ACC112 (cell line): ENCODE measurements at regions not wholly inside any gene's neighbourhood (a gene's known extent, or its start where the extent isn't known, plus 50 kb on each side); places are given as distances from the start of the nearest gene placed in this dataset.
A peak's percentile ranks its signal among the peaks of the same experiment; 100 is the strongest.

Experiments used
- H2AFZ ChIP-seq: fragments of 200-600 bp; sonication (generic); one replicate; pipeline ENCODE4 v1.6.0; 2017; ENCODE audit warnings: antibody characterized with exemption, low read length; ENCODE audit not compliant: unreplicated experiment
- H3K27ac ChIP-seq: fragments of 200-600 bp; sonication (generic); 2 replicates; pipeline ENCODE4 v1.5.1; 2014; ENCODE audit warnings: low read depth, mild to moderate bottlenecking, antibody characterized with exemption, low read length, moderate library complexity
- H3K27me3 ChIP-seq: fragments of 200-600 bp; sonication (generic); 2 replicates; pipeline ENCODE4 v1.6.1; 2014; ENCODE audit warnings: mild to moderate bottlenecking, antibody characterized with exemption, low read length, moderate library complexity, mixed read lengths; ENCODE audit not compliant: insufficient read depth
- H3K36me3 ChIP-seq: fragments of 200-600 bp; sonication (generic); 2 replicates; pipeline ENCODE4 v1.6.1; 2016; ENCODE audit warnings: mild to moderate bottlenecking, antibody characterized with exemption, low read length, moderate library complexity, mixed read lengths; ENCODE audit not compliant: insufficient read depth
- H3K4me1 ChIP-seq: fragments of 200-600 bp; sonication (generic); one replicate; pipeline ENCODE4 v1.6.1; 2016; ENCODE audit warnings: low read length, mixed read lengths; ENCODE audit not compliant: insufficient read depth, unreplicated experiment, control insufficient read depth
- H3K4me3 ChIP-seq: fragments of 200-600 bp; sonication (generic); 2 replicates; pipeline ENCODE4 v1.5.1; 2014; ENCODE audit warnings: mild to moderate bottlenecking, low read depth, low read length
- H3K79me2 ChIP-seq: fragments of 200-600 bp; sonication (generic); one replicate; pipeline ENCODE4 v1.6.0; 2016; ENCODE audit warnings: low read length; ENCODE audit not compliant: control insufficient read depth, unreplicated experiment, insufficient read depth

- Histone ChIP-seq H3K27me3 (no peaks in the 10 kb centered on the region), H3K4me1 (no peaks in the 10 kb centered on the region), H3K4me3 (no peak overlapping the region), H3K79me2 (no peaks in the 10 kb centered on the region), H2AFZ (no peak overlapping the region), H3K27ac (no peak overlapping the region), H3K36me3 (no peaks in the 10 kb centered on the region)
Measured at GRCh38 chr17:14910916-14911315, 354.2 kb downstream of the PMP22 start.

GRCh38 chr17:14904386-14904785, 360.7 kb downstream of the PMP22 start:
- no peak overlapping the region for H3K27ac ChIP-seq
- H3K79me2 ChIP-seq, result no peaks in the 10 kb centered on the region
- H3K4me3 ChIP-seq, result no peak overlapping the region
- H3K4me1 ChIP-seq, result peaks cover 9% of the 10 kb centered on the region
- H3K36me3 ChIP-seq, result no peaks in the 10 kb centered on the region
- peak overlapping the region; percentile 23 for H2AFZ ChIP-seq
- no peaks in the 10 kb centered on the region for H3K27me3 ChIP-seq

GRCh38 chr17:14903854-14904253, 361.3 kb downstream of the PMP22 start:
- Histone ChIP-seq H3K4me1 (peaks cover 9% of the 10 kb centered on the region), H3K27ac (no peak overlapping the region), H3K36me3 (no peaks in the 10 kb centered on the region), H3K79me2 (no peaks in the 10 kb centered on the region), H3K4me3 (no peak overlapping the region), H2AFZ (no peak overlapping the region), H3K27me3 (no peaks in the 10 kb centered on the region)

- Histone ChIP-seq H3K79me2 (no peaks in the 10 kb centered on the region), H3K36me3 (no peaks in the 10 kb centered on the region), H3K27ac (no peak overlapping the region), H3K27me3 (no peaks in the 10 kb centered on the region), H3K4me1 (peaks cover 9% of the 10 kb centered on the region), H3K4me3 (no peak overlapping the region), H2AFZ (no peak overlapping the region)
Measured at GRCh38 chr17:14902803-14903202, 362.3 kb downstream of the PMP22 start.

- Histone ChIP-seq H2AFZ (no peak overlapping the region), H3K4me3 (no peak overlapping the region), H3K27ac (no peak overlapping the region)
Measured at GRCh38 chr17:14902297-14902696, 362.8 kb downstream of the PMP22 start.

GRCh38 chr17:14901376-14901775, 363.8 kb downstream of the PMP22 start:
- no peak overlapping the region for H2AFZ ChIP-seq
- no peak overlapping the region for H3K27ac ChIP-seq
- H3K4me1 ChIP-seq, result peaks cover 9% of the 10 kb centered on the region
- H3K27me3 ChIP-seq, result no peaks in the 10 kb centered on the region
- no peaks in the 10 kb centered on the region for H3K36me3 ChIP-seq
- H3K79me2 ChIP-seq, result no peaks in the 10 kb centered on the region
- H3K4me3 ChIP-seq, result no peak overlapping the region

More at GRCh38 chr17:14902297-14902696, 362.8 kb downstream of the PMP22 start:
- H3K27me3 ChIP-seq, result no peaks in the 10 kb centered on the region
- H3K4me1 ChIP-seq, result peaks cover 9% of the 10 kb centered on the region
- H3K36me3 ChIP-seq, result no peaks in the 10 kb centered on the region
- H3K79me2 ChIP-seq, result no peaks in the 10 kb centered on the region

- Histone ChIP-seq H3K27me3 (no peaks in the 10 kb centered on the region), H3K36me3 (no peaks in the 10 kb centered on the region), H3K27ac (no peak overlapping the region), H3K79me2 (no peaks in the 10 kb centered on the region), H3K4me1 (no peaks in the 10 kb centered on the region), H3K4me3 (no peak overlapping the region), H2AFZ (no peak overlapping the region)
Measured at GRCh38 chr17:14886200-14886739, 378.9 kb downstream of the PMP22 start.

GRCh38 chr17:14882131-14882530, 383.0 kb downstream of the PMP22 start:
- H3K27ac ChIP-seq, result no peak overlapping the region
- no peaks in the 10 kb centered on the region for H3K4me1 ChIP-seq
- no peak overlapping the region for H3K4me3 ChIP-seq
- H3K36me3 ChIP-seq, result no peaks in the 10 kb centered on the region
- H3K27me3 ChIP-seq, result no peaks in the 10 kb centered on the region
- no peaks in the 10 kb centered on the region for H3K79me2 ChIP-seq
- H2AFZ ChIP-seq, result no peak overlapping the region

DNA sequence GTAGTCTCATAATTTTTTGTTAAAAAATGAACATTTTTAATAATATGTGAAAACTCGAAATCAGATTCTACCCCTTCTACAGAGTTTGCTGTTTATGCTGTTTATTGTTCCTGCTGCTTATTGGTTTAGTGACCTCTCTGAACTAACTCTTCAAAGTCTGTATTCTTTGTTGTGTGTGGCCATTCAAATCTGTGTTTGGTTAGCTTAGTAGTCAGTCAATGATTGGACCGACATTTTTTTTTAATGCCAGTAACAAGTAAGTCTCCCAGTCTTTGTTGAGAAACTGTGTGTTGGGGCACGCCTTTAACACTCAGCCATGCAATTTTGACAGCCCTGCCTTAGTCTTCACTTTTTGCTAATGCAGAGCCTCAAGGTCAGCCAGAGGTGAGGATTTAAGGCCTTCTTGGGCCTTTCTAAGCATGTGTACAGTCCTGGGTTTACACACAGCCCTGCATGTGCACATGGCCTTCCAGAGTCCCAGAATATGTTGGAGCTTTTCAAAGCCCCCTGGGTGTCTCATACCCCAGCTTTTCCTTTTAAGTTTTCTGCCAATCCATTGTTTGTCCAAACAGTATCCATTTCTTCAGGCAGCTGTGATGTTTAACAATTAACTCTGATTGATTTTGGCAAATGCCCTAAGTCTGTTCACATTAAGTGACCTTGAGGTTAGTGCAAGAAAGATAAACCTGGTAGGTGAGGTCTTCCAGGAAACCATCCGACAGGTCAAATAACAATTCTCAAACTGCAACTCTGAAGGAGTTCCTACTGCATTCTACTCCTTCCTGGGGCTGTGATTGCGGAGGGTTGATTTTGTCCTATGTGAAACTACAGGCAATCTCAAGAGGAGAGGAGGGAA, 389.3 kb downstream of the PMP22 start:
- Histone ChIP-seq H3K79me2 (no peaks in the 10 kb centered on the region), H2AFZ (no peak overlapping the region), H3K27me3 (no peaks in the 10 kb centered on the region)

DNA sequence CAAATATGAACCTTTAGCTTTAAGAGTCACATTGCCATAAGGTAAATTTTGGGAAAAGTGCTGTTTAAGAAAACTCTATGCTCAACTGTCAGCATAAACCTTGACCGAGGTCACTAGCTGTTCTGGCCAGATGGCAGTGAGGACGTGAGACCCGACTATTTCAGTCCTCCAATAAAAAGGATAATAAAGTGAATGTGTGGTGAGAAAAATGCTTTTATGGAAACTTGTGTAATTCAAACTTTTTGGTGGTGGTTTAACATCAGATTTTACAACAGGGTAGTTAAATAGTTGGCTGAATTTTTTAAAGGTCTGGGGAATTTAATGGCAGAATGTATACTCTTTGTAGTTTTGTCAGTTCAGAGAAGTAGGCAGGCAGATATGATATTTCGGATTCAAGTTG, 391.1 kb downstream of the PMP22 start:
- H3K79me2 ChIP-seq, result no peaks in the 10 kb centered on the region
- no peak overlapping the region for H2AFZ ChIP-seq
- H3K27me3 ChIP-seq, result no peaks in the 10 kb centered on the region
- H3K36me3 ChIP-seq, result no peaks in the 10 kb centered on the region
- peaks cover 5% of the 10 kb centered on the region for H3K4me1 ChIP-seq
- H3K4me3 ChIP-seq, result no peak overlapping the region
- H3K27ac ChIP-seq, result no peak overlapping the region

More for the DNA sequence above, 389.3 kb downstream of the PMP22 start:
- Histone ChIP-seq H3K36me3 (no peaks in the 10 kb centered on the region), H3K27ac (no peak overlapping the region), H3K4me3 (no peak overlapping the region), H3K4me1 (peaks cover 5% of the 10 kb centered on the region)

DNA sequence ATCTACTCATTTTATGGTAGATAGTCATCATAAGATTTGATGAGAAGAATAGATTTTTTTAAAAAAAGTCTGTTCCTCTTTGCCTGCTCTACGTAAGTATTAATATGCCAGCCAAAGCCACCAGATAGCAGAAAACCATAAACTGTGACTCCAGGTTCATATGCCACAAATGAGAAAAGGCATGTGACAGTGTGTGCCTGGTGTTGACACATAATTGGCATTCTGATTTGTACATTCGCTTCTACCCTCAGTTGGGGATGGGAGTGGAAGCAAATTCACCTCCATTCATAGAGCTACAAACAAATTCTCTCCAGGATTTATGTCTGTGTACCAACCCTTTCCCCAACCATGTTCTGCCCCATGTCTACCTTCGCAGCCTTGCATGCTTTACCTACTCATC, 391.6 kb downstream of the PMP22 start:
- H3K4me3 ChIP-seq, result no peak overlapping the region
- peaks cover 5% of the 10 kb centered on the region for H3K4me1 ChIP-seq
- H3K36me3 ChIP-seq, result no peaks in the 10 kb centered on the region
- H3K79me2 ChIP-seq, result no peaks in the 10 kb centered on the region
- no peaks in the 10 kb centered on the region for H3K27me3 ChIP-seq
- H3K27ac ChIP-seq, result no peak overlapping the region
- no peak overlapping the region for H2AFZ ChIP-seq
